Esophagus squamous epithelium (tissue), 4 donors: ENCODE measurements at regions not wholly inside any gene's neighbourhood (a gene's known extent, or its start where the extent isn't known, plus 50 kb on each side); places are given as distances from the start of the nearest gene placed in this dataset.

Source experiments
- CTCF ChIP-seq, 6 experiments: fragments of 450-650 bp in 4 of 6; fragments of 200-600 bp in 2 of 6; sonication (generic) in 2 of 6; IDR thresholded peaks; one replicate each; pipeline ENCODE4 v1.5.1; 2016 to 2019; ENCODE audit warnings: antibody characterized with exemption in 6 of 6, mild to moderate bottlenecking in 4 of 6, moderate library complexity in 4 of 6
- POLR2A ChIP-seq, 4 donors: fragments of 450-650 bp; IDR thresholded peaks; one replicate each; pipeline ENCODE4 v1.6.1; 2017; ENCODE audit warnings: antibody characterized with exemption in 4 of 4, mild to moderate bottlenecking in 4 of 4, moderate library complexity in 3 of 4

- TF ChIP-seq CTCF (IDR thresholded peaks at IDR 0.05) (no peak), POLR2A (IDR thresholded peaks at IDR 0.05) (no peak)
Observed at GRCh38 chr16:80380514-80380913, 160.3 kb upstream of the DYNLRB2 start.
